GM21717 (cell line): ENCODE measurements at regions not wholly inside any gene's neighbourhood (a gene's known extent, or its start where the extent isn't known, plus 50 kb on each side); places are given as distances from the start of the nearest gene placed in this dataset.
A peak's percentile ranks its signal among the peaks of the same experiment; 100 is the strongest.
"Not testable (repeated sequence)": the region's sequence is repeated elsewhere in the genome, so short reads cannot be mapped to it uniquely, and the experiment has no call there.

Experiments
- ATAC-seq: cut with Tn5 transposase; IDR thresholded peaks from one replicate; pipeline ENCODE4 v1.9.1; 2021; ENCODE audit warnings: mild to moderate bottlenecking, moderate library complexity; ENCODE audit not compliant: unreplicated experiment

DNA sequence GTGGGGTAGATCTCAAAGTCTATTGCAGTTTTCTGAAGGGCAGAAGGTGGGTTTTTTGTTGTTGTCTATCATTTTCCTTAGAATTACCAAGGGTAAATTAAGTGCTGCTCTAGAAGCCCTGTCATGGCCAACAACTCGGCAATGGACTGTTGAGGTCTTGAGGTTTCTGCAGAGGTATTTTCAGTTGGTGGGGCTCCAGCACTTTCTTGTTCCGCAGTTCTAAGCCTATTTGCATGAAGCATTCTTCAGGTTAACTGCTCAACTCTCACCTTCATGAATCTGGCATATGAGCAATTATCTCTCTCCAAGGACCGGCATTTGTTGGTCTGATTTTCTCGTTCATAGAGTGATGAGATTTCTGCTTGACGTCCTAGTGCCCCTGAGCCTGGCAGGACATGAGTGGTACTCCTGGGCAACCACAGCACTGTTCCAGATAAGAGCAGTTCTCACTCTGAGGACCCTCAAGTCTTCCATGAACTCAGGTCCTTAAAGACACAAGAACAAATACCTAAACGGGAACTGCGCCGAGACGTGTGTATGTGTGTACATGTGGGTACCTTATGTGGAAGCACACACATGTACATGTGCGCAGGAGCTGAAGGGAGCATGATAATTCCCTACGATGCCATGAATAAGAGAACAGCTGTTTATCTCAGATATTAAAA lies 544.5 kb downstream of the CSNK1G3 start:
- peak; percentile 72 for ATAC-seq

GRCh38 chr5:124055751-124056150 lies 543.8 kb downstream of the CSNK1G3 start:
- ATAC-seq, result no peak

GRCh38 chr5:124054564-124054963 lies 542.6 kb downstream of the CSNK1G3 start:
- ATAC-seq, result peak; percentile 47

DNA sequence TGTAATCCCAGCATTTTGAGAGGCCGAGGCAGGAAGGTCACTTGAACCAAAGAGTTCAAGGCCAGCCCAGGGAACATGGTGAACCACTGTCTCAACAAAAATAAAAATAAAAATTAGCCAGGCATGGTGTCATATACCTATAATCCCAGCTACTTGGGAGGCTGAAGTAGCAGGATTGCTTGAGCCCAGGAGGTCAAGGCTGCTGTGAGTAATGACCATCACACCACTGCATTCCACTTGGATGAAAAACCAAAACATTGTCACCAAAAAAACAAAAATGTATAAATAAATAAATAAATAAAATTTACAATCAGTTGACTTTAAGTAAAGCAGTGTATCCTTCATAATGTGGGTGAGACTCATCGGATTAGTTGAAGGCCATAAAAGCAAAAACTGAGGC lies 541.4 kb downstream of the CSNK1G3 start:
- ATAC-seq, result no peak

DNA sequence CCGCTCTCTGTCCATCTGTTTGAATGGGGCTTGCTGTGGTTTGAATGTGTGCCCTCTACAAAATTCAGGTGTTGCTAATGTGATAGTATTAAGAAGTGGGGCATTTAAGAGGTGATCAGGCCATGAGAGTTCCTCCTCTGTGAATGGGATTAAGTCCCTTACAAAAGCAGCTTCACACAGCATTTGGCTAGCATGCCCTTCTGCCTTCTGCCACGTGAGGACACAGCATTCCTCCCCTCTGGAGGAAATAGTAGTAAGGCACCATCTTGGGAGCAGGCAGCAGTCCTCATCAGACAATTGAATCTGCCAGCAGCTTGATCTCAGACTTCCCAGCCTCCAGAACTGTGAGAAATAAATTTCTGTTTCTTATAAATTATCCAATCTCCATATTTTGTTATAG lies 540.2 kb downstream of the CSNK1G3 start:
- no peak for ATAC-seq

DNA sequence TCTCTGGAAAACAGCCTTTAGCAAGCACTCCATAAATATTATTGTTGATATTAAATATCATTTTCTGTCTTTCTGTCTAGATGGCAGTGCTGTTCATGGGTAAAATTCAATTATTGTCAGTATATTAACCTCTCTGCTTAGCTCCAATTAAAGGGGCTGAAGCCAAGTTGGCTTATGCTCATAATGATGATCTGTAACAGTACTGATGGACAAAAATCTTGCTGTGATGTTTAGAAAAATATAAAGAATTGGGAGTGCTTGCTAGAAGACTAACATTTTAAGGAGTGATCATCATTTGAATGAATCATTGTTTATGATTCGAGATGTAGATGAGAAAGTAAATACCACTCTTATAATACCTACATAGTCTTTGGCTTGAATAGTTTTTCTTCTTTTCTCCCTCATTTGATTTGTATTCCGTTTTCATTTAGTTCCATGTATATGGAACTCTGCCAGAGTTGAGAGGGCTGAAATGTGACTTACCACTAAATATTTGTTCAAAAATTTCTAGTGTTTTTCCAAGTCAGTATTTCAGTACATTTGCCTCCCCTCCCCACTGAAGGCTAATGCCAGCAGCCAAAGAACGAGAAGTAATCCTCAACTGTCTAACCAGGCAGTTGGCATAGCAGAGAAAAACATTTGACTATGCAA lies 538.3 kb downstream of the CSNK1G3 start:
- no peak for ATAC-seq

- no peak for ATAC-seq
These were observed 533.4 kb downstream of the CSNK1G3 start for GRCh38 chr5:124045412-124045811.

DNA sequence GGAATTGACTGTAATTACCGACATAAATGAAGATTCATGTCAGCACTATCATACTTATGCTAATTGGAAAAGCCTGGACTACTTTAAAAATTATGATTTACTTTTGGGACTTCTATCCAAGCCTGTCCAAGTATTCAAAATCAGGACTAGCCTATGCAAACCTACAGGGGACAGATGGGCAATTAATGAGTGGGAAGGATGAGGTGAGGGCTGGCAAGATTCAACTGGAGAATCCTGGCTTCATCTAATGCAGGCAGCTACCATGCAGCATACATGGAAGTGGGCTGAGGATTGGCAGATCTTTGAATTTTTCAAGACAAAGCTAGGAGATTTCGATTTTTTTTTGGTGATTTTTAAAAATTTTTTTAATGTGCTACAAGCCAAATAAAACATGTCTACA lies 532.6 kb downstream of the CSNK1G3 start:
- no peak for ATAC-seq

GRCh38 chr5:124043456-124043855 lies 531.5 kb downstream of the CSNK1G3 start:
- ATAC-seq, result no peak

- no peak for ATAC-seq
These were observed 528.8 kb downstream of the CSNK1G3 start for GRCh38 chr5:124040799-124041198.

- no peak for ATAC-seq
These were observed 527.4 kb downstream of the CSNK1G3 start for GRCh38 chr5:124039410-124039809.

- no peak for ATAC-seq
These were observed 524.8 kb downstream of the CSNK1G3 start for GRCh38 chr5:124036786-124037185.

DNA sequence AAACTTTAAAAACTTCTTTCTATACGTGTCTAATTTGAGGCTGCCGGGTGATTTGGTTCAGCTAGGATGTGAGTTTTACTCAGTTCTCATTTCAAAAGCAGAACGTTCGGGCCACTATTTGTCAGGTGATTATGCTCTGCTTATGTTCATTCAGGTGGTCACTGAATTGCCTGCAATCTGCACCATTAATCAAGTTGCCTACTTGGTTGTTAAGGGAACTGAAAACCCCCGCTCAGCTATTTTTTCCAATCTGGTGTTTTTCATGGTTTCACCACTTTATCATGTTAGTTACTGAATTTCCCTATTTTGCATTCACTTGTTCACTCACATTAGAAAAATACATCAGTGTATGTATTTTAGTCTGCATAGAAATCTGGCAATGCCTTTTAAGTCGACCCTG lies 523.0 kb downstream of the CSNK1G3 start:
- peak; percentile 98 for ATAC-seq

- no peak for ATAC-seq
These were observed 522.2 kb downstream of the CSNK1G3 start for GRCh38 chr5:124034083-124034700.

DNA sequence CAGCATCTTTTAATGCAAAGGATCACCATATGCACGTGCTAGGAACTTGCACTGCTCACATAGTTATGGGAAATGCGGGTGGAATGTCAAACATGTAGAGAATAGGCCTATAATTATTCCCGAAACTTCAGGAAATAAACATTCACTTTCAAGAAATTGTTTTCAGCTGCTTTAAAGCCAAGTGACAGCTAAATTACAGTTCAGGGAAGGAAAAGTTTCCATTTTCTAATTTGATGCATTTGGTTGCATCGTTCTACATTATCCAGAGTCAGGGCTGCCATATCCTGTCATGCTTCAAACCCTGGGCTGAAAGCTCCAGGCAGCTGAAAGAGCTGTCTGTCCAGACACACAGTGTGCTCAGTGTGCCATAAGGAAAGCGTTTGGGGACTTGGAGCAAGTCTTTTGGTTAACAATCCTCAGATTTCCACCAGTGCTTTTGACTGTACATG lies 518.1 kb downstream of the CSNK1G3 start:
- no peak for ATAC-seq

- ATAC-seq, result no peak
These were observed 515.5 kb downstream of the CSNK1G3 start for GRCh38 chr5:124027441-124027840.

- ATAC-seq, result no peak
These were observed 513.4 kb downstream of the CSNK1G3 start for GRCh38 chr5:124025306-124025845.

DNA sequence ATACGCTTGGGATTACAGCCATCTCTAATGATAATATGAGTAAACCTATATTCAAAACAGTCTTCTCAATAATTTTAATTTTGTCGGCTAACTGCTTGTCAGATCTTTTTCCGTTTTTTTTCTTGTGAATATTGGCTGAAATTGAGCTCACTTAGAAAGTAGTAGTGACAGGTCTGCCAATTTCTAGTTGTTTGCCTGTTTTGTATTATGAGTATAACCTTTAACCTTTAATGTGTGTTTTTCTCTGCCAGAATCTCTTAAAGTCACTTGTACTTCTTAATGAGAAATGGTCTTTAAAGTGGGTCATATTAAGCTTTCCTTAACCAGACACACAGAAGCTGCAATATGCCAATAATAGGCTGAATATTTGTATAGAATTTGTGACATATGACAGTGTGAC lies 511.0 kb downstream of the CSNK1G3 start:
- ATAC-seq, result no peak

GRCh38 chr5:124021776-124022175 lies 509.8 kb downstream of the CSNK1G3 start:
- ATAC-seq, result no peak

DNA sequence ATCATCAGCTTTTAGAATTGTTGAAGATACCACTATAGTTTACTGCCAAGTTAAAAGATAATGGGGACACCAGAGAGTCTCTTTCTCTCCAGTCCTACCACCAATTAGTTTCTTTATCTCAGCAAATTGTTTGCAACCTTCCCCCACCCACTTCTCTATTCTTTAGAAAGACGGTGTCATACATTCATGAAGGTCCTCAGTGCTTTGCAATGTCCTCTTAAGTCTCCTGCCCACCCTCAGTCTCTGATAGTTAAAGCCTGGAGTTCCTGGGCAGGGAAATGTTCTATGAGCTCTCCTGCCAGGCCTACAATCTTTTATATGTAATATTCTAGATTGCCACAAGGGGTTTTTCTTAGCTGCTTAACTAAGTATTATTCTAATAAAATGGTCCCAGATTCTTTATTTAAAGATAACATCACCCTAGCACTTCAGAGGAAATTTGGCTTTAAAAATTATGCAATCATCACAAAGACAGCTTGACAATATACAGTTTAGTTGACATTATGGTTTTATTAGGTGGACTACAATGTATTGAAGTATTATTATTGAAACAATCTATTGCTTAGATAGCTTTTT lies 509.2 kb downstream of the CSNK1G3 start:
- ATAC-seq, result no peak

DNA sequence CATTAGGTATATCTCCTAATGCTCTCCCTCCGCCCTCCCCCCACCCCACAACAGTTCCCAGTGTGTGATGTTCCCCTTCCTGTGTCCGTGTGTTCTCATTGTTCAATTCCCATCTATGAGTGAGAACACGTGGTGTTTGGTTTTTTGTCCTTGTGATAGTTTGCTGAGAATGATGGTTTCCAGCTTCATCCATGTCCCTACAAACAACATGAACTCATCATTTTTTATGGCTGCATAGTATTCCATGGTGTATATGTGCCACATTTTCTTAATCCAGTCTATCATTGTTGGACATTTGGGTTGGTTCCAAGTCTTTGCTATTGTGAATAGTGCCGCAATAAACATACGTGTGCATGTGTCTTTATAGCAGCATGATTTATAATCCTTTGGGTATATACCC lies 505.3 kb downstream of the CSNK1G3 start:
- not testable (repeated sequence) for ATAC-seq
